ENCODE measurements at regions not wholly inside any gene's neighbourhood (a gene's known extent, or its start where the extent isn't known, plus 50 kb on each side); places are given as distances from the start of the nearest gene placed in this dataset.

GRCh38 chr12:131415781-131416180 is 295.1 kb upstream of the SFSWAP start:
- TF ChIP-seq CTCF (IDR thresholded peaks at IDR 0.05) (no peak), POLR2A (IDR thresholded peaks at IDR 0.05) (no peak)

Data from lower leg skin (tissue), 3 donors.